Activated B cell treated with CpG ODN at 0.5 μM for 24 hours (primary cell): ENCODE measurements at regions not wholly inside any gene's neighbourhood (a gene's known extent, or its start where the extent isn't known, plus 50 kb on each side); places are given as distances from the start of the nearest gene placed in this dataset.

Source experiments
- ATAC-seq: fragments of 200-7000 bp; cut with Tn5 transposase; one replicate; pipeline ENCODE4 v1.10.0; 2021; ENCODE audit warnings: low read depth, mild to moderate bottlenecking, moderate library complexity
- CTCF ChIA-PET: fragments of 350-600 bp; sonication (Branson Sonifier 250); formaldehyde crosslinking; loops from one replicate; lab custom pipeline; 2021; ENCODE audit warnings: antibody characterized with exemption; lab: Charles Lee
- POLR2A ChIA-PET: fragments of 350-600 bp; sonication (Branson Sonifier 250); formaldehyde crosslinking; loops from one replicate; lab custom pipeline; 2021; ENCODE audit warnings: antibody characterized with exemption; lab: Charles Lee
- DNase-seq: peaks from one replicate; pipeline ENCODE4 v3.0.0; 2022
- H3K27ac Mint-ChIP-seq: one replicate; pipeline ENCODE4 v1.8.0; 2020; ENCODE audit warnings: mixed read lengths
- H3K27me3 Mint-ChIP-seq: one replicate; pipeline ENCODE4 v1.8.0; 2021; ENCODE audit warnings: mixed read lengths
- H3K36me3 Mint-ChIP-seq: one replicate; pipeline ENCODE4 v1.8.0; 2021; ENCODE audit warnings: low read depth, mixed read lengths
- H3K4me1 Mint-ChIP-seq: one replicate; pipeline ENCODE4 v1.8.0; 2021; ENCODE audit warnings: mixed read lengths
- H3K4me3 Mint-ChIP-seq: one replicate; pipeline ENCODE4 v1.8.0; 2020; ENCODE audit warnings: mild to moderate bottlenecking, mixed read lengths
- H3K9me3 Mint-ChIP-seq: one replicate; pipeline ENCODE4 v1.8.0; 2020; ENCODE audit warnings: mixed read lengths
- intact Hi-C: fragments of 100-400 bp; cut with micrococcal nuclease; formaldehyde crosslinking; loops from one replicate; pipeline ENCODE4 v1.15.1; 2024
- TF ChIP-seq, protein P1 (sequence below): fragments of 200-600 bp; IDR thresholded peaks from one replicate; pipeline ENCODE4 v1.8.0; 2022; ENCODE audit warnings: antibody characterized with exemption, mild to moderate bottlenecking

DNA sequence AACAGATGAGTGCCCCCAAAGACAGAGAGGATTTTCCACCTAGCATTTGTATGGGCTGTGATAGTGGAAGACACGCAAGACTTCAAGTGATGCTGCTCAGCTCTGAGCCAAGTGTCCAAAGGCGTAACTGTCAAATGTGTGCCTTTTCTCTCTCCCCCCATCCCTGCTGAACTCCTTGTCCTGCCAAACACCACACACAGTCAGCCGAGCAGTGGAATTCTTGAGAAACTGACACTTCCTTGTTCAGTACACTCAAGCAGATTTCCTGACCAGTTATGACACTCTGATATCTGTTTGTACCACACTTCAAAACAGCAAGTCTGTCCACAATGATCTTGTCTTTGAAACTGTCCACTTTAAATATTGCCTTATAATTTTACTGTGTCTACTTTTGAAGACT, 166.4 kb downstream of the PIK3R1 start:
- DNase-seq (no peak), ATAC-seq (no peak)
- no peak overlapping the region for H3K4me3 Mint-ChIP-seq
- ChIA-PET POLR2A (no interaction called here), CTCF (no interaction called here)
- H3K27me3 Mint-ChIP-seq = no peaks in the 10 kb centered on the region
- TF ChIP-seq, protein P1, sequence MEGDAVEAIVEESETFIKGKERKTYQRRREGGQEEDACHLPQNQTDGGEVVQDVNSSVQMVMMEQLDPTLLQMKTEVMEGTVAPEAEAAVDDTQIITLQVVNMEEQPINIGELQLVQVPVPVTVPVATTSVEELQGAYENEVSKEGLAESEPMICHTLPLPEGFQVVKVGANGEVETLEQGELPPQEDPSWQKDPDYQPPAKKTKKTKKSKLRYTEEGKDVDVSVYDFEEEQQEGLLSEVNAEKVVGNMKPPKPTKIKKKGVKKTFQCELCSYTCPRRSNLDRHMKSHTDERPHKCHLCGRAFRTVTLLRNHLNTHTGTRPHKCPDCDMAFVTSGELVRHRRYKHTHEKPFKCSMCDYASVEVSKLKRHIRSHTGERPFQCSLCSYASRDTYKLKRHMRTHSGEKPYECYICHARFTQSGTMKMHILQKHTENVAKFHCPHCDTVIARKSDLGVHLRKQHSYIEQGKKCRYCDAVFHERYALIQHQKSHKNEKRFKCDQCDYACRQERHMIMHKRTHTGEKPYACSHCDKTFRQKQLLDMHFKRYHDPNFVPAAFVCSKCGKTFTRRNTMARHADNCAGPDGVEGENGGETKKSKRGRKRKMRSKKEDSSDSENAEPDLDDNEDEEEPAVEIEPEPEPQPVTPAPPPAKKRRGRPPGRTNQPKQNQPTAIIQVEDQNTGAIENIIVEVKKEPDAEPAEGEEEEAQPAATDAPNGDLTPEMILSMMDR = no peak
- intact Hi-C loops = no loop called here
- peaks cover 23% of the 10 kb centered on the region for H3K4me1 Mint-ChIP-seq
- no peaks in the 10 kb centered on the region for H3K9me3 Mint-ChIP-seq
- H3K36me3 Mint-ChIP-seq = no peaks in the 10 kb centered on the region
- no peak overlapping the region for H3K27ac Mint-ChIP-seq

DNA sequence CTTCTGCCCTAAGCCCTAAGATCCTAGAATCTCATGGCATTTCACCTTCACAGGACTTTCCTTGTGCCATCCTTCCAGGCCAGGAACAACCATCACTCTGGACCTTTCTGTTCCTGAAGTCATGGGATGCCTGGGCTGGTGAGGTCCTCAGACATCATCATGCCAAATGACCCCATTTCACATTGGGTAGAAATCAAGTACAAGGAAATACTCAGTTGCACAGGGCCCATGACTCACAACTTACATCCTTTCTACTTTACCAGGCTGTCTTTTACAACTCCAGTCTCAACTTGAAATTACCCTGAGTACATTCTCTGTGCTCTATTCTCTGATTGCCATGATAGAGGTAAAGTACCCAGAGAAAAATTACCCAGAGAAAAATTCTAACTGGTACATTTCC, 167.1 kb downstream of the PIK3R1 start:
- Mint-ChIP-seq H3K36me3 (no peaks in the 10 kb centered on the region), H3K27ac (no peak overlapping the region), H3K4me1 (peaks cover 23% of the 10 kb centered on the region), H3K4me3 (no peak overlapping the region), H3K9me3 (no peaks in the 10 kb centered on the region), H3K27me3 (no peaks in the 10 kb centered on the region)
- TF ChIP-seq, protein P1 = no peak
- CTCF ChIA-PET = no interaction called here
- no peak for DNase-seq
- intact Hi-C loops = no loop called here
- POLR2A ChIA-PET = no interaction called here
- no peak for ATAC-seq

DNA sequence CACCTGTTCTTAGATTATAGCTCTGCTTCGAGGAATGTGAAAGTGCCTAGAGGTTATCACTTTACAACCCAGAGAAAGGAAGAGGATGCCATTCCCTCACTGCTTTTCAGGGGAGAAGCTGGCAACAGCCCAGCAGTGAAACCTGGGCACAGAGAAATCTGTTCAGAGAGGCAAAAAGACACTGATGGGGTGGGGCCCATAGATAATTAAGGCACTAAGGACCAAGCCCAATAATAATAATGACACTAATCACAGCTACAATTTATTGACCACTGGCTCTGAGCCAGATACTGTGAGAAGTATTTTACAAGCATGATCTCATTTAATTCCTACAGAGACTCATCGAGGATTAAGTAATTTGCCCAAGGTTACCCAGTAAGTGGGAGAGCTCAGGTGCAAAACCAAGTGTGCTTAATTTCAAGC, 168.3 kb downstream of the PIK3R1 start:
- H3K4me3 Mint-ChIP-seq = no peak overlapping the region
- H3K9me3 Mint-ChIP-seq = no peaks in the 10 kb centered on the region
- intact Hi-C loops = no loop called here
- DNase-seq (no peak), ATAC-seq (no peak)
- peaks cover 18% of the 10 kb centered on the region for H3K4me1 Mint-ChIP-seq
- ChIA-PET CTCF (no interaction called here), POLR2A (no interaction called here)
- no peak overlapping the region for H3K27ac Mint-ChIP-seq
- TF ChIP-seq, protein P1 = no peak
- no peaks in the 10 kb centered on the region for H3K36me3 Mint-ChIP-seq
- H3K27me3 Mint-ChIP-seq = no peaks in the 10 kb centered on the region

DNA sequence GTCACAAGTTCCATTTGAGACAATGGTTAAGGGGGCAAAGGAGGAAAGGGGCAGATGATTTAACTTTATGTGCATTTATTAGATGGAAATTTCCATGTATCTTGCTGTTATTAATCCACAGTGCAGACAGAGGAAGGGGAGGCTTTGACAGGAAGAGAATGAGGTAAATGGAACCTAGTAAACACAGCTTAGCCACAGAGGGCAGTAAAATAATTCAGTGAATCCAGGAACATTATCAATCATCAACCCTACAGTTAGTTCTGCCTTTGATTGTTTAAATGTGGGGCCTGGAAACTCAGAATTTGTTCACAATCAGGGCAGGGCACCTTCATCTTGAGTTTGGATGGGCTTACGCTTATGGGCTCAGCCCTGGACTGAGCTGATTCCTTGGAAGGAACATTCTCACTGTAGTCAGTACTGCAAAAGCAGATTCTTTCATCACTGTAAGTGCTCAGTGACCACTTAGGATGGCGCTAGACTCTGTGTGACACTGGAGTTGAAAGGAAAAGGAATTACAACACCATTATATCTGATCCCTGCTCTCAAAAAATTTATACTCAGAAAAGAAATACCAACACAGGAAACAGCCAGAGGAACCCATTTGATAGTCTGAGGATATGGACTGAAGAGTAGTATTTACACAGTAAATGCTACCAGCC, 169.5 kb downstream of the PIK3R1 start:
- Mint-ChIP-seq H3K9me3 (no peaks in the 10 kb centered on the region), H3K36me3 (no peaks in the 10 kb centered on the region), H3K4me3 (no peak overlapping the region), H3K27ac (no peak overlapping the region), H3K4me1 (peaks cover 11% of the 10 kb centered on the region), H3K27me3 (no peaks in the 10 kb centered on the region)
- POLR2A ChIA-PET = no interaction called here
- intact Hi-C loops = no loop called here
- DNase-seq = no peak
- TF ChIP-seq, protein P1 = no peak
- no peak for ATAC-seq
- CTCF ChIA-PET = no interaction called here

DNA sequence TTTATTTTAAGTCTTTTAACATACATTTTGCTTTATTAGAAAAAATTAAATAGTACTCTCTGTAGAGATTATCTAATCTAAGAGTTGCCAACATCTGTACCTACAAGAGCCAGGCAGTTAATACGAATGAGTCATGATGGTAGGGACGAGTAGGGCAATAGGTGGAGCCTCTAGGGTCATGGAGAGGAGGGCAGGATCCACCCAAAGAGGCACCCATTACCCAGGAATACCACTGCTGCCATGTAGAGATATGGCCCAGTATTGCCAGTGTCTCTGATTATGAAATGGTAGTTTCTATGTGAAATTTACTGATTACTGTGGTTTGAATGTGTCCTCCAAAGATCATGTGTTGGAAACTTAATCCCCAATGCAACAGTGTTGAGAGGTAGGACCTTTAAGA, 170.4 kb downstream of the PIK3R1 start:
- no peak for ATAC-seq
- Mint-ChIP-seq H3K4me3 (no peak overlapping the region), H3K27ac (no peak overlapping the region), H3K36me3 (no peaks in the 10 kb centered on the region), H3K4me1 (peaks cover 6% of the 10 kb centered on the region), H3K9me3 (no peaks in the 10 kb centered on the region), H3K27me3 (no peaks in the 10 kb centered on the region)
- TF ChIP-seq, protein P1 = no peak
- intact Hi-C loops = no loop called here
- ChIA-PET POLR2A (no interaction called here), CTCF (no interaction called here)
- no peak for DNase-seq
